ENCODE measurements at regions not wholly inside any gene's neighbourhood (a gene's known extent, or its start where the extent isn't known, plus 50 kb on each side); places are given as distances from the start of the nearest gene placed in this dataset.

GRCh38 chr11:23997356-23997755 is 499.5 kb upstream of the LUZP2 start:
- H3K27ac Mint-ChIP-seq (ENCODE audit: unreplicated experiment) = no peak overlapping the region
- H4K20me1 ChIP-seq (ENCODE audit: insufficient read depth, low read length) = no peaks in the 10 kb centered on the region
- H3K27me3 Mint-ChIP-seq (ENCODE audit: low read depth, unreplicated experiment) = no peaks in the 10 kb centered on the region
- DNase-seq (ENCODE audit: low read depth) = no peak
- no peak overlapping the region for H3K9ac ChIP-seq (ENCODE audit: low read length)
- no peak overlapping the region for H3K4me3 Mint-ChIP-seq (ENCODE audit: unreplicated experiment)
- no peaks in the 10 kb centered on the region for H3K79me2 ChIP-seq (ENCODE audit: insufficient read depth, low read length)
- H3K36me3 ChIP-seq (ENCODE audit: insufficient read depth, low read length) = no peaks in the 10 kb centered on the region
- no peak overlapping the region for H2AFZ ChIP-seq (ENCODE audit: low read depth, low read length)
- no peaks in the 10 kb centered on the region for H3K9me3 ChIP-seq (ENCODE audit: insufficient read depth, low read depth, low read length)
- peaks cover 15% of the 10 kb centered on the region for H3K4me1 Mint-ChIP-seq (ENCODE audit: low read depth, unreplicated experiment)
- H3K27ac ChIP-seq (ENCODE audit: low read depth, low read length) = no peak overlapping the region
- no peaks in the 10 kb centered on the region for H3K27me3 ChIP-seq (ENCODE audit: insufficient read depth, low read length)
- TF ChIP-seq EZH2 (IDR thresholded peaks at IDR 0.05; ENCODE audit: insufficient read depth, low read length) (no peak), CTCF (IDR thresholded peaks at IDR 0.05; ENCODE audit: insufficient read depth, low read depth, low read length) (no peak)
- peaks cover 2% of the 10 kb centered on the region for H3K4me1 ChIP-seq (ENCODE audit: insufficient read depth, low read length)
- FAIRE-seq = no peak
- no peak overlapping the region for H3K4me3 ChIP-seq (ENCODE audit: insufficient read depth, low read depth, low read length)
- H3K36me3 Mint-ChIP-seq (ENCODE audit: low read depth, unreplicated experiment) = no peaks in the 10 kb centered on the region
- H3K4me2 ChIP-seq (ENCODE audit: low read length) = no peak overlapping the region
- H3K9me3 Mint-ChIP-seq (ENCODE audit: unreplicated experiment) = peaks cover 22% of the 10 kb centered on the region

GRCh38 chr11:24005202-24005876 is 491.5 kb upstream of the LUZP2 start:
- Mint-ChIP-seq H3K36me3 (ENCODE audit: low read depth, unreplicated experiment) (no peaks in the 10 kb centered on the region), H3K4me1 (ENCODE audit: low read depth, unreplicated experiment) (no peaks in the 10 kb centered on the region), H3K27me3 (ENCODE audit: low read depth, unreplicated experiment) (no peaks in the 10 kb centered on the region), H3K27ac (ENCODE audit: unreplicated experiment) (no peak overlapping the region), H3K9me3 (ENCODE audit: unreplicated experiment) (peaks cover 2% of the 10 kb centered on the region), H3K4me3 (ENCODE audit: unreplicated experiment) (no peak overlapping the region)
- H3K4me1 ChIP-seq (ENCODE audit: insufficient read depth, low read length) = no peaks in the 10 kb centered on the region
- no peak overlapping the region for H3K4me3 ChIP-seq (ENCODE audit: insufficient read depth, low read depth, low read length)
- H3K9me3 ChIP-seq (ENCODE audit: insufficient read depth, low read depth, low read length) = no peaks in the 10 kb centered on the region
- H4K20me1 ChIP-seq (ENCODE audit: insufficient read depth, low read length) = no peaks in the 10 kb centered on the region
- no peak for TF ChIP-seq CTCF (IDR thresholded peaks at IDR 0.05; ENCODE audit: insufficient read depth, low read depth, low read length)
- no peak for TF ChIP-seq EZH2 (IDR thresholded peaks at IDR 0.05; ENCODE audit: insufficient read depth, low read length)
- no peaks in the 10 kb centered on the region for H3K79me2 ChIP-seq (ENCODE audit: insufficient read depth, low read length)
- no peaks in the 10 kb centered on the region for H3K27me3 ChIP-seq (ENCODE audit: insufficient read depth, low read length)
- FAIRE-seq (no peak), DNase-seq (ENCODE audit: low read depth) (no peak)
- no peak overlapping the region for H3K4me2 ChIP-seq (ENCODE audit: low read length)
- no peak overlapping the region for H3K27ac ChIP-seq (ENCODE audit: low read depth, low read length)
- H2AFZ ChIP-seq (ENCODE audit: low read depth, low read length) = no peak overlapping the region
- no peaks in the 10 kb centered on the region for H3K36me3 ChIP-seq (ENCODE audit: insufficient read depth, low read length)
- no peak overlapping the region for H3K9ac ChIP-seq (ENCODE audit: low read length)

GRCh38 chr11:24043842-24044241 is 453.0 kb upstream of the LUZP2 start:
- H3K27me3 Mint-ChIP-seq (ENCODE audit: low read depth, unreplicated experiment) = no peaks in the 10 kb centered on the region
- H3K36me3 Mint-ChIP-seq (ENCODE audit: low read depth, unreplicated experiment) = no peaks in the 10 kb centered on the region
- no peaks in the 10 kb centered on the region for H3K27me3 ChIP-seq (ENCODE audit: insufficient read depth, low read length)
- H3K4me3 Mint-ChIP-seq (ENCODE audit: unreplicated experiment) = no peak overlapping the region
- no peaks in the 10 kb centered on the region for H3K4me1 Mint-ChIP-seq (ENCODE audit: low read depth, unreplicated experiment)
- no peak overlapping the region for H3K9ac ChIP-seq (ENCODE audit: low read length)
- H3K4me1 ChIP-seq (ENCODE audit: insufficient read depth, low read length) = no peaks in the 10 kb centered on the region
- H3K4me3 ChIP-seq (ENCODE audit: insufficient read depth, low read depth, low read length) = no peak overlapping the region
- no peaks in the 10 kb centered on the region for H4K20me1 ChIP-seq (ENCODE audit: insufficient read depth, low read length)
- peaks cover 5% of the 10 kb centered on the region for H3K9me3 Mint-ChIP-seq (ENCODE audit: unreplicated experiment)
- H3K27ac ChIP-seq (ENCODE audit: low read depth, low read length) = no peak overlapping the region
- H3K79me2 ChIP-seq (ENCODE audit: insufficient read depth, low read length) = no peaks in the 10 kb centered on the region
- FAIRE-seq (no peak), DNase-seq (ENCODE audit: low read depth) (no peak)
- no peaks in the 10 kb centered on the region for H3K9me3 ChIP-seq (ENCODE audit: insufficient read depth, low read depth, low read length)
- no peak overlapping the region for H3K27ac Mint-ChIP-seq (ENCODE audit: unreplicated experiment)
- H3K36me3 ChIP-seq (ENCODE audit: insufficient read depth, low read length) = no peaks in the 10 kb centered on the region
- no peak overlapping the region for H3K4me2 ChIP-seq (ENCODE audit: low read length)
- no peak for TF ChIP-seq EZH2 (IDR thresholded peaks at IDR 0.05; ENCODE audit: insufficient read depth, low read length)
- no peak for TF ChIP-seq CTCF (IDR thresholded peaks at IDR 0.05; ENCODE audit: insufficient read depth, low read depth, low read length)
- peak overlapping the region; percentile 22 for H2AFZ ChIP-seq (ENCODE audit: low read depth, low read length)
